ENCODE measurements at regions not wholly inside any gene's neighbourhood (a gene's known extent, or its start where the extent isn't known, plus 50 kb on each side); places are given as distances from the start of the nearest gene placed in this dataset.
A peak's percentile ranks its signal among the peaks of the same experiment; 100 is the strongest.
"Not testable (repeated sequence)": the region's sequence is repeated elsewhere in the genome, so short reads cannot be mapped to it uniquely, and the experiment has no call there.

DNA sequence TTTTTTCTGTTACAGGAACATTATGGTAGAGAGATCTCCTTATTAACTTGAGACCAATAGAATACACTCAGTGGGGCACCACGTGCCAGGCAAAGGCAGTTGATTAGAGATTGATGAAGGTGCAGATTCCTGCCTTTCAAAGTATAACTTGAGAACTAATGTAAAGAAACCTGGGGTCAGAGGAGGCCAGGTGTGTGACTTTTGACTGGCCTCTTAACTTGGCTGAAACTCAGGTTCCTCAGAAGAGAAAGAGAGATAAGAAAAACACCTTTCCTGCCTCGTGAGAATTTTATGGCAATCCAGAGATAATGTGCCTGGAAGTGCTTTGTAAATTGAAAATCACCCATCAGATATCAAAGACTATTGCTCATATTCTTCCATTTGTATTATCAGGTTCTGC lies 110.7 kb upstream of the GZMB start:
- DNase-seq, result no peak

GRCh38 chr14:24741871-24742270 lies 107.9 kb upstream of the GZMB start:
- peak; percentile 65 for DNase-seq

GRCh38 chr14:24735984-24736630 lies 102.1 kb upstream of the GZMB start:
- no peak for DNase-seq

DNA sequence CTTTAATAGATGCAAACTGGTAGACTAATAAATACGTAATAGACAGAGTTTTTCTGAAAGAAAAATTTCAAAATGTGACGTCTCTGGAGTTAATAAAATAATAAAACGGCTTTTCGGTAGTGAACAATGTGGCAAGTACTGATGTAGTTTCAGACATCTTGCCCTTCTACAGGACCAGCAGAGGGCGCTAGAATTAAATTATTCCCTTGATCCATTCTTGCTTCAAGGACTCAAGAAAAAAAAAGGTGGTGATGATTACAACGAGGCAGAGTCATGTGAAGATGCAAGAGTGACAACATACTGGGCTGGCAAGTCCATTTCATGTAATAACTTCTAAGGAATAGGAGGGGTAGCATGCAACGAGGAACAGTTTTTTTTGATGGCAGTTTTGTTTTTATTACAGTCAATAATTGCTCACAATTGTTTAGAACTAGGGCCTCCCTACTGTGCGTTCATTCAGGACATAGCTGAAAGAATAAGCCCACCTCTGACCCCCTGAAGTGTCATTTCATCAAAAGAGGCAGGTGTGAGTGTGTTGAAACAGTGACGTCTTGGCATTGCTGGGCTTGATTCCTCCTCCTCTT lies 101.0 kb upstream of the GZMB start:
- peak; percentile 65 for DNase-seq

- no peak for DNase-seq
Observed at GRCh38 chr14:24726480-24726879, 92.5 kb upstream of the GZMB start.

GRCh38 chr14:24725311-24725710 lies 91.3 kb upstream of the GZMB start:
- DNase-seq, result no peak

GRCh38 chr14:24721775-24722174 lies 87.8 kb upstream of the GZMB start:
- DNase-seq, result no peak

DNA sequence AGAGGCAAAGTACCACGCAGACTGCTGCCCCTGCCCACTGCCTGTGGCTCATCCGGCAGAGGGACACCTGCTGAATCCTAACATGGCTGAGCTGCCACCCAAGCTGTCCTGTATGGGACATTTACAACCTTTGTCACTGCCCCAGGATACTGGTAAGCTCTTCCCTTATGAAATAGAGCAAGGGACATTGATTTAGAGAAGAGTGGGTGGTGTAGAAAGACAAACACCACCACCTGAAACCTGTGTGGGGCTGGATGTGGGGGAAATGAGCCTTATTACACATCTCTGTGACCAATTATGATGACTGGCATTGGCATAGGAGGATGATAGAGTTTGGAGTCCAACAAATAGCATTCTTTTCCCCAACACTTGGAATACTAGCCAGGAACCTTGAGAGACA lies 81.2 kb upstream of the GZMB start:
- DNase-seq, result no peak

- DNase-seq, result no peak
Observed at GRCh38 chr14:24713404-24713803, 79.4 kb upstream of the GZMB start.

DNA sequence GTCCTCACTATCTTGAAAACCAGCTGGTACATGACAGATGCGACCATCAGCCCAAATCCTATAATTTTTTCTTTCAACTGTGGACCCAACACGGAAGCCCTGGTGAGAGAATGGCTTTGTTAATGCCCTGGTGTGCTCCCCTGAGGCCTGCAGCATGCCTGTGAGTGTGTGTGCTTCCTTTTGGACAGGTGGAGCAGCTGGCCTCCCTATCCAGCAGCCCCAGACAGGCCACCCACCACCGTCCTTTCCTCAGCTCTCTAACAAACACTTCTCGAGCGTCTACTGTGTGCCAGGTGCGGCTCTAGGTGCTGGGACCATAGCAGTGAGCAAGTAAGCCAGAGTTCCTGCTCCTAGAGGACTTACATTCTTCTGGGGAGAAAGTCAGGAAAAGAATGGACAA lies 78.9 kb upstream of the GZMB start:
- DNase-seq, result no peak

DNA sequence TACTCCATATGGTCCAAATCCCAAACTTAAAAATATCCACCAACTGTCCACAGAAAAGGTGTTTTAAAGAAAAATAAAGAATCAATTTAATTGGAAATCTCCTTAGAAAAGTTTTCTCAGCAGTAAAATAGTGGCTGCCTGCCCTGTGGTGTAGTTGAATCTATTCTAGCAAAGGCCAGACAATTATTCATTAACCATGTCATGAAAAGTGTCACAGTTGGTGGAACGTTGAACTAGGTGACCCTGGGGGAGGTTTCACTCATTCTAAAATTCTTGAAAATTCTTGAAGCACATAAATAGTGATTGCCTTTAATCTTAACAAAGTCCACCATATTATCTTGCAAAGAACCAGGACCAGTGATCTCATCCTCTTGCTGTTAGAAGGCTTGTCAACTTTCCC lies 78.4 kb upstream of the GZMB start:
- no peak for DNase-seq

GRCh38 chr14:24710403-24711112 lies 76.6 kb upstream of the GZMB start:
- peak; percentile 52 for DNase-seq

GRCh38 chr14:24708684-24709083 lies 74.7 kb upstream of the GZMB start:
- DNase-seq, result no peak

- no peak for DNase-seq
Observed at GRCh38 chr14:24706351-24706750, 72.4 kb upstream of the GZMB start.

GRCh38 chr14:24705840-24706239 lies 71.8 kb upstream of the GZMB start:
- DNase-seq, result no peak

DNA sequence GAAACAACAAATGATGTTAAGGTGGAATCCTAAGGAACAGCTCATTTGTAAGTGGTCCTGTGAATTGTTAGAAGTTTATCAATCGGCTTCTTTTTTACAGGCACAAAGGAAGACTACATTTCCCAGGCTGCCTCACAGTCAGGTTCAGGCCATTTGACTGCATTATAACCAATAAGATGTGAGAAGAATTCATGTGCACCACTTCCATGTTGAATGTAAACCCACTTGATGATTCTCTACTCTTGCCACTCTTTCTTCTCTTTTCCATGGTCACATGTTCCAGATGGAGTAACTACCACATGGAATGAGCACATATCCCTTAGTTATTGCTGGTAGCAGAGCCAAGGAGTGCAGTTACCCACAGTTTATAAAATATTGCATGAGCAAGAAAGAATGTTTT lies 67.1 kb upstream of the GZMB start:
- no peak for DNase-seq

- no peak for DNase-seq
Observed at GRCh38 chr14:24700511-24700910, 66.5 kb upstream of the GZMB start.

- no peak for DNase-seq
Observed at GRCh38 chr14:24699052-24699451, 65.1 kb upstream of the GZMB start.

DNA sequence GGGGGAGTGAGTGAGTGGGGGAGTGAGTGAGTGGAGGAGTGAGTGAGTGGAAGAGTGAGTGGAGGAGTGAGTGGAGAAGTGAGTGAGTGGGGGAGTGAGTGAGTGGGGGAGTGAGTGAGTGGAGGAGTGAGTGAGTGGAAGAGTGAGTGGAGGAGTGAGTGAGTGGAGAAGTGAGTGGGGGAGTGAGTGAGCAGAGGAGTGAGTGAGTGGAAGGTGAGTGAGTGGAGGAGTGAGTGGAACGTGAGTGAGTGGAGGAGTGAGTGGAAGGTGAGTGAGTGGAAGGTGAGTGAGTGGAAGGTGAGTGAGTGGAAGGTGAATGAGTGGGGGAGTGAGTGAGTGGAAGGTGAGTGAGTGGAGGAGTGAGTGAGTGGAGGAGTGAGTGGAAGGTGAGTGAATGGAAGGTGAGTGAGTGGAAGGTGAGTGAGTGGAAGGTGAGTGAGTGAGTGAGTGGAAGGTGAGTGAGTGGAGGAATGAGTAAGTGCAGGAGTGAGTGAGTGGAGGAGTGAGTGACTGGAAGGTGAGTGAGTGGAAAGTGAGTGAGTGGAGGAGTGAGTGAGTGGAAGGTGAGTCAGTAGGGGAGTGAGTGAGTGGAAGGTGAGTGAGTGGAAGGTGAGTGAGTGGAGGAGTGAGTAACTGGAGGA lies 62.4 kb upstream of the GZMB start:
- DNase-seq, result not testable (repeated sequence)

- DNase-seq, result no peak
Observed at GRCh38 chr14:24695265-24696241, 61.6 kb upstream of the GZMB start.

DNA sequence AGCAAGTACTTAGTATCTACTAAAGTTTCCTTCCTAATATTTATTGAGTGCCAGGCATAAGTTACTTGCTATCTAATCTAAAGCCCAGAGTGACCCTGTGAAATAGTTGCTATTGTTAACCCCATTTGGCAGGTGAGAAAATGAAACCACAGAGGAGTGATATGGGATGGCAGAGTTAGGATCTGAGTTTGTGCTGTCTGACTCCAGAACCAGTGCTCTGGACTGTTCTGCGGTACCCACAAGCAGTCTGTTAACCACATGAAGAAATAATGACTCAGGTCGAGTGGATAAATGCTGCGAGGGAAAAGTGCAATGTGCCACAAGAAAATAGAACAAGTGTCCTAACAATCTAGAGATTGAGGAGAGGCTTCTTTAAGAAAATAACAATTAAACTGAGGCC lies 60.7 kb upstream of the GZMB start:
- no peak for DNase-seq

GRCh38 chr14:24693983-24694382 lies 60.0 kb upstream of the GZMB start:
- DNase-seq, result no peak

- DNase-seq, result no peak
Observed at GRCh38 chr14:24693353-24693737, 59.4 kb upstream of the GZMB start.
